ENCODE measurements at regions not wholly inside any gene's neighbourhood (a gene's known extent, or its start where the extent isn't known, plus 50 kb on each side); places are given as distances from the start of the nearest gene placed in this dataset.
"Not testable (repeated sequence)": the region's sequence is repeated elsewhere in the genome, so short reads cannot be mapped to it uniquely, and the experiment has no call there.

DNA sequence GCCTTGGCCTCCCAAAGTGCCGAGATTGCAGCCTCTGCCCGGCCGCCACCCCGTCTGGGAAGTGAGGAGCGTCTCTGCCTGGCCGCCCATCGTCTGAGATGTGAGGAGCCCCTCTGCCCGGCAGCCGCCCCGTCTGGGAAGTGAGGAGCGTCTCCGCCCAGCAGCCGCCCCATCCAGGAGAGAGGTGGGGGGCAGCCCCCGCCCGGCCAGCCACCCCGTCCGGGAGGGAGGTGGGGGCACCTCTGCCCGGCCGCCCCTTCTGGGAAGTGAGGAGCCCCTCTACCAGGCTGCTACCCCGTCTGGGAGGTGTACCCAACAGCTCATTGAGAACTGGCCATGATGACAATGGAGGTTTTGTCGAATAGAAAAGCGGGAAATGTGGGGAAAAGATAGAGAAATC lies 1530.9 kb downstream of the REEP3 start:
- not testable (repeated sequence) for TF ChIP-seq EZH2phosphoT487 (IDR thresholded peaks at IDR 0.05; ENCODE audit: low read length)
- TF ChIP-seq, protein P1, sequence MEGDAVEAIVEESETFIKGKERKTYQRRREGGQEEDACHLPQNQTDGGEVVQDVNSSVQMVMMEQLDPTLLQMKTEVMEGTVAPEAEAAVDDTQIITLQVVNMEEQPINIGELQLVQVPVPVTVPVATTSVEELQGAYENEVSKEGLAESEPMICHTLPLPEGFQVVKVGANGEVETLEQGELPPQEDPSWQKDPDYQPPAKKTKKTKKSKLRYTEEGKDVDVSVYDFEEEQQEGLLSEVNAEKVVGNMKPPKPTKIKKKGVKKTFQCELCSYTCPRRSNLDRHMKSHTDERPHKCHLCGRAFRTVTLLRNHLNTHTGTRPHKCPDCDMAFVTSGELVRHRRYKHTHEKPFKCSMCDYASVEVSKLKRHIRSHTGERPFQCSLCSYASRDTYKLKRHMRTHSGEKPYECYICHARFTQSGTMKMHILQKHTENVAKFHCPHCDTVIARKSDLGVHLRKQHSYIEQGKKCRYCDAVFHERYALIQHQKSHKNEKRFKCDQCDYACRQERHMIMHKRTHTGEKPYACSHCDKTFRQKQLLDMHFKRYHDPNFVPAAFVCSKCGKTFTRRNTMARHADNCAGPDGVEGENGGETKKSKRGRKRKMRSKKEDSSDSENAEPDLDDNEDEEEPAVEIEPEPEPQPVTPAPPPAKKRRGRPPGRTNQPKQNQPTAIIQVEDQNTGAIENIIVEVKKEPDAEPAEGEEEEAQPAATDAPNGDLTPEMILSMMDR (IDR thresholded peaks at IDR 0.05; ENCODE audit: low read length), result not testable (repeated sequence)

Data from MM.1S (cell line).